DMS 273 (cell line): ENCODE measurements at regions not wholly inside any gene's neighbourhood (a gene's known extent, or its start where the extent isn't known, plus 50 kb on each side); places are given as distances from the start of the nearest gene placed in this dataset.
"Not testable (repeated sequence)": the region's sequence is repeated elsewhere in the genome, so short reads cannot be mapped to it uniquely, and the experiment has no call there.

Experiments used
- DNase-seq: peaks from one replicate; lab custom pipeline; 2025; ENCODE audit not compliant: unreplicated experiment; lab: John Stamatoyannopoulos, UW

GRCh38 chr18:67455890-67456501, 60.5 kb downstream of the DSEL start:
- DNase-seq = peak; percentile 37

GRCh38 chr18:67453901-67454300, 62.6 kb downstream of the DSEL start:
- no peak for DNase-seq

DNA sequence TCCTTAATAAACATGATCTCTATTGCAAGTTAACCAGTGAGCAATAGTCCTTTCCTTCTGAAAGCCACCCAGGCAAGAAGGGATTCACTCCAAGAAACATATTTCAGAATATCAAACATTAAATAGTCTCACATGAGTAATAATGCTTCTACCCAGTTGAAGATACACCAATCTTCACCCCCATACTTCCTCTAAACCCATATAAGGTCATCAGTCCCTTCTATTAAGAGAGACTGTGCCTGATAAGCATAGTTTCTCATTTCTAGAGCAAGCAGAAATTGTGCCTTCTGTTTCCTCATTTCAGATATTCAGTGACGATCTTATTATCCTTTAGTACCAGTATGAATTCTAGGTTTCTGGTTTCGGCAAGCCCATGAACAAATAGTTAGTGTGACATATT, 64.6 kb downstream of the DSEL start:
- DNase-seq = no peak

GRCh38 chr18:67451101-67451500, 65.4 kb downstream of the DSEL start:
- DNase-seq = not testable (repeated sequence)

DNA sequence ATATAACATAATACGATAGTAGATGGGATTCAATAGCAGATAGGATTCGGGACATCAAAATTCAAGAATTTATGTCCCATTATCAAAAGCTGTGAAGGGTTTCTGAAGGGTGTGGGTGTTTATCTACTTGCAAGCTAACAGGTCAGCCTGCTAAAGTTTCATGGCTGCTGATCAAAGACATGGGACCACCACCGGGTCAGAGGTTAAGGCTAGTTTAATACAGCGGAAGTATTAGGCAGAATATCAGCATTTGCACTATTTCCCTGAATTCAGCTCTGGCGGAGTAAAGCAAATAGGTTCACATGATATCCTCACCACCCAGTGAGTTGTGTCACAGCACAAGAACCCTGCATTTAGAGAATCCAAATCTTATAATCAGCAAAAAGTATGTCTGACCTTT, 82.5 kb downstream of the DSEL start:
- DNase-seq = no peak

GRCh38 chr18:67432806-67433205, 83.7 kb downstream of the DSEL start:
- no peak for DNase-seq

DNA sequence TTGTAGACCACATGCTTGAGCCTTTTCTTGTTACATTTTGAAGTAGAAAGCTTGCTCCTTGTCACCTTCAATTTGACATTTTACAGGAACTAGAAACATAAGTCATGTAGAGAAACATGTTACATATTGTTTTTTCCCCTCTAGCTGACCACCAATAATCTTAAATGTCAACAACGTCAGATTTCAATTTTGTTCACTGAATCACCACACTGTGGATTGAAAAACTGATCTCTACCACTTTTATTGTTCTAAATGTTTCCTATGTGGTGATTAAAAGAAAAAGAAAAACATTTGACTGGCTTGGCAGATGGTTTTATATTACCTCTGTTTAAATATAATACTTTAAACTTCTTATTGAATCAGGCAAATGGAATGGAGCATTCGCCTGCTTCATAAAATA, 87.7 kb downstream of the DSEL start:
- no peak for DNase-seq

GRCh38 chr18:67428158-67428557, 88.4 kb downstream of the DSEL start:
- no peak for DNase-seq

GRCh38 chr18:67426486-67426885, 90.0 kb downstream of the DSEL start:
- DNase-seq = no peak

DNA sequence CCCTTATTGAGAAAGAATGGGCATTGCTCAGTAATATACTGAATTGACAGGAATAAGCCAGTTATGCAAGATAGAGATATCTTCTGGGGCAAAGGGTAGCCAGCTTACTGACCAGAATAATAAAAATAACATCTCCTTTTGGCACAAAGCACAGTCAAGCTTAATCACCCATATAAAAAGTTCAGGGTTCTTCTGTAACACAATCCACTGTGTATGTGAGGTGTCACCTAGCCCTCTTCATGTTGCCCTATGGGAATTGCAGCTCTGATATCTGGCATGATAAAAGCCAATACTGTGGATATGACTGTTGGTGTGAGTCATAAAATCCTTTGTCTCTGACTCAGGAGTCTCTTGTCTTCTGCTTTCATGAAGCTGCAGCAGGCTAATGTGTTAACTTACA, 90.8 kb downstream of the DSEL start:
- no peak for DNase-seq

DNA sequence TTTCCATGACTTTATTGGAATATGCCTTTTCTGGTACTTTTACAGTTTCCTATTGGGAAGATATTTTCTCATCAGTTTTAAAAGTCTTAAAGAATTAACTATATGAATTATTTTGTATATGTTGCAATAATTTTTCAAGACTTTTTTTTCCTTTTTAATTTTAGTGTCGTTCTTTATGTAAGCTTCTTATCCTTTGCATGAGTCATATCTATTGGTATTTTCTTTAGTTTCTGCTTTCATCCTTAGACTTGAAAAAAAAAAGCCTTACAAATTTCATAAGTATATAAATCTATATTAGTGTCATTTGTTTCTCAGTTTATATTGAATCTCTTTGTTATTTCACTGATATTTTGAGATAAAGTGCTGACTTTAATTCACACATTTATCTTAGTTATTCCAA, 94.9 kb downstream of the DSEL start:
- DNase-seq = no peak

DNA sequence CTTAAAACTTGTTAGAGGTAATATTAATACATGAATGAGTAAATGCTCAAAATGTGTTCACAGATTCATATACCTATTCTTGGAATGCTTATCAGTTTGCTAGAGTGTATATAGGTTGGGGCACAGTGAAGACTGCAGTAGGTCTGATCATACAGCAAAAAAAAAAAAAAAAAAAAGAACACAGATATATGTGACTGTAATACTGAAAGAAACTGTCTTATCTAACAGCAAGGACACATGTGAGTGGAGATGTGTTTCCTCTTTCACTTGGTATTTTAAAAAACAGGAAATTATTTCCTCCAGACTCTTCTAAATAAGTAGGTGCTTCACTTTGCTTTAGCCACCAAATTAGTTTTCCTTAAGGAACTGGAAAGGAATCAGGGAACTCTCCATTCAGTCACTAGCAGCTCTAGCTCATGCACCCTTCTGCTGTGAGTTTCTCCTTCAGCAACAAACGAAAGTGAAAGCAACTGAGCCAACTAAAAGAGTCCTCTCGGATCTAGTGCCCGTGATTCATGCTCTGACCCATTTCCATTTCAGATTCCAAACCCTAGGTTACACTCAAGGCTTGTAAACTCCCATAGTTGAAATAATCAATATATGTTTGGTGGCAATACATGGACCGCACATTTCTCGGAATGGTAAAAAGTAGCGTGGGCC, 98.5 kb downstream of the DSEL start:
- DNase-seq = peak; percentile 6

GRCh38 chr18:67411116-67411515, 105.4 kb downstream of the DSEL start:
- DNase-seq = no peak

DNA sequence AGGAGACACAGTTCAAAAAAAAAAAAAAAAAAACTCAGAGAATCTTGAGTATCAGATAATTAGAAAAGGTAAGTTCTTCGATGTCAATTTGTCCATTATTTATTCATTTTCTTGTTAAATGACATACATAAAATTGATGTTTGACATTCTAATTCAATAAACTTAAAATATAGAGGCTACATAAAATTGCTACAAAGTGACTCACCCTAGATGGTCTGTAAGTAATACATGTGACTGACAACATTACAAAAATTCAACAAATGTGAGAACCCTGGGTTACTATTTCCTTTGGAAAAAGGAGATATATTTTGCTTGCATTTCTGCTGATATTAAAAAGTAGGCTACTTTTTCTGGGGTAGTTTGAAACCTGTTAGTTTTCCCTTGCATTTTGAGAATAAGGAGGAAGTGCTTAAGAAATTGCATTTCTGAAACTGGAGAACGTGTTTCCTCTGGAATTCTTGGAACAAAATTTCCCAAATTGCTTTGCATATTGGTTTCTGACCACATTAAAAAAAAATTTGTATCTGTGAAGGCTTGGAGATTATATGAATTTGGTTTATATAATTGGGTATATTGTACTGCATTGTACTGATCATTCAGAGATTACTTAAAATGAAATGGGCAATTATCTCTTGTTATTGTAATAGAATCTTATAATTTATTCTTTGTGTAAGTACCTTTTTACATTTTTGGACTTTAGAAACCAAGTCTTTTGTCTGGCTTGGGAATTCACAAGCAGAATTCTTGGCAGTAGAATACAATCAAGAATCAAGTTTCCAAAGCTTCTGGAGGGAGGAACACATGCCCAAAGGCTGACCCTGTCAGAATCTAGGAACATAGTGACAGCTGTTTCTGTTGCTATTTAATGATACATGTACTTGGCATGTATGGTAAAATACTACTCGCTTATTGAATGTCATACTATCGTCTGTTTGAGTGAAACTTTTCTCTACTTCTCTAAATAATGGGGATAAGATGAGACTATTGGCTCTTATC, 106.1 kb downstream of the DSEL start:
- DNase-seq = peak; percentile 7

DNA sequence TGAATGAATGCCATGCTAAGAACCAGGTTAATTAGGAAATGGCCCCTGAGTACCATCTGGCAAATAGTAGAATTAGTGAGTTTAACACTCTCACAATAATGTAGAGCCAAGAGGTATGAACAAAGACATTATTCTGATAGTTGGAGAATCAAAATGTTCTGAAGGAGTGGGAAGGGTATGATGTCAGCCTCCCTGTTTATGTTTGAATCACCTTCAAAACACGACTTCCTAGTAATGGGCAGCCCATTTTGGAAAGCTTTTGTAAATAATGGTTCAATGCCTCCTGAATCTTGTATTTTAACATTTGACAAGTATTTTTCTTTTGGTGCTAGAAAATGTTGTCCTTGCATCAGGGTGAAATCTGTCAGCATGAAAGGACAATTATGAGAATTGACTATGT, 108.3 kb downstream of the DSEL start:
- no peak for DNase-seq

DNA sequence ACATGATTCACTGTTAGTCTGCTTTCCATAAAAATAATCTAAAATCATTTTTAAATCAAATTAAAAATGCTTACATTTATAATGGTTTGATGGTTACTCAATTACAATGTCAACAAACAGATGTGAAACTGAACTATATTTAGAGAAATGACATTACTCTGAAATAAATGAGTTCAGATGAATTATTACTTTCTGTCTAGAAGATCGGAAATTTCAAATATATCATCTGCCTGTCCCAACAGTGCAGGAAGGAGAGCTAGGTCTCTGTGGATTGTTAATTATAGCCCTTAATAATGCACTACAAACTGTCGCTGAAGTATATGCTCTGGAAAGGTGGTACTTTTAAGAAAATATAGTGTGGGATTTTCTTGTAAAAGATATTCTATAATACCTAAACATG, 109.8 kb downstream of the DSEL start:
- no peak for DNase-seq

- no peak for DNase-seq
Observed at GRCh38 chr18:67402543-67402942, 114.0 kb downstream of the DSEL start.

DNA sequence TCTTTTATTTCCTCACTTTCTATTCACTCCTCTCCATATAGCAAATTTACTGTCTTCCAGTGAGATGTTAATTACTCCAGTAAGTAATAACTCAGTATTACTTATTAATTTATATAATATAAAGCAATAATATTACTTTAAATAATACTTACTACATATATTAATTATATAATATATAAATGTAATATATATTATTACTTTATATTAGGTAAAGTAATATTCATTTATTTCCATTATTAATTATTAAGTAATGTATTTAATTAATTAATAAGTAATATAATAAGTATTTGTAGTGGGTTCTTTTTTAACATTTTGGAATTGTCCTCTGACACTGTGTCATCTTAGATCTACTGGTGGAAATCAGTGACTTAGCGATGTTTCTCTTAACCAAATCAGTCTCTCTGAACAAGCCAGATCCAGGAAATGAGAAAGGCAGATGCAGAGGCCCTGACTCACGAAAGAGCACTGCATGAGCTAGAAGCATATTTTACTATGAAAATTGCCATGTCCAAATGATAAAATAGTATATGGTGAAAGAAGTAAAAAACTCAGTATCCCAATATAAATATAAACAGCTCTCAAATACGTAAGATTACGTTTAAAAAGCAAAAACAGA, 115.9 kb downstream of the DSEL start:
- no peak for DNase-seq

DNA sequence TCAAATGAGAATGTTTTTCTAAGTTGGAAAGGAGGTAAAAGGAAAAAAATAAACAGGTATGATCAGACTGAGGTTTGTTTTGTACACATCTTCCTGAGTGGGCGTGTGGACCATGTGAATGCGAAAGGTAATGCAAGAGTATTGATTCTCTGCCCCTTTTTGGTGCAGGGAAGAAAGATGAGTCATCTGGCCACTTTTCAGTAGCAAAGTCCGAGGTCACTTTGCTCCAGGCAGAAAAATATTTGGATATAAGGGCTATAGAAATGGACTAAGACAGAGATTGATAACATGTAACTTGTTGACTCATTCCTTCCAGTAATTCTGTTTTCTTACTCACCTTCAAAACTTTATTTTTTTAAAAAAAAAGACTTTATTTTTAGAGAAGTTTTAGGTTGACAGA, 130.5 kb downstream of the DSEL start:
- DNase-seq = no peak

GRCh38 chr18:67385455-67385854, 131.1 kb downstream of the DSEL start:
- DNase-seq = no peak

- DNase-seq = not testable (repeated sequence)
Observed at GRCh38 chr18:67384057-67384456, 132.5 kb downstream of the DSEL start.
